BJ (cell line): ENCODE measurements at regions not wholly inside any gene's neighbourhood (a gene's known extent, or its start where the extent isn't known, plus 50 kb on each side); places are given as distances from the start of the nearest gene placed in this dataset.
"Not testable (repeated sequence)": the region's sequence is repeated elsewhere in the genome, so short reads cannot be mapped to it uniquely, and the experiment has no call there.

Source experiments
- CTCF ChIA-PET: fragments of 350-600 bp; formaldehyde crosslinking; extraction: SDS; loops from one replicate; lab custom pipeline; 2021; ENCODE audit warnings: antibody characterized with exemption, inconsistent platforms; lab: Yijun Ruan, JAX
- POLR2A ChIA-PET: fragments of 300-600 bp; sonication (Branson Sonifier 250); formaldehyde crosslinking; extraction: SDS; loops from one replicate; lab custom pipeline; 2021; ENCODE audit warnings: antibody characterized with exemption; lab: Charles Lee
- DNase-seq: peaks from one replicate; pipeline ENCODE4 v3.0.0-alpha.2; 2011; ENCODE audit warnings: low read depth
- H3K27me3 ChIP-seq: 2 replicates; pipeline ENCODE4 v1.6.0; 2011; ENCODE audit warnings: low read length; ENCODE audit not compliant: control insufficient read depth, insufficient read depth
- H3K36me3 ChIP-seq: 2 replicates; pipeline ENCODE4 v1.5.1; 2011; ENCODE audit warnings: low read length; ENCODE audit not compliant: control insufficient read depth, insufficient read depth
- H3K4me3 ChIP-seq: 2 replicates; pipeline ENCODE4 v1.5.1; 2011; ENCODE audit warnings: low read depth, mild to moderate bottlenecking, control low read depth, low read length
- CTCF ChIP-seq: IDR thresholded peaks from 2 replicates; pipeline ENCODE4 v1.5.1; 2011; ENCODE audit warnings: low read depth, mild to moderate bottlenecking, control low read depth, inconsistent platforms, low read length, moderate library complexity; ENCODE audit not compliant: insufficient read depth

GRCh38 chr21:27555996-27556395 lies 589.1 kb upstream of the ADAMTS5 start:
- CTCF ChIA-PET: interaction anchor here (0.6 to 1.5 kb wide), 3 partner anchors 9 to 471 kb away, joined by 3 to 4 read pairs (median 4); no protein-coding TSS in a partner anchor
- no peaks in the 10 kb centered on the region for H3K36me3 ChIP-seq
- POLR2A ChIA-PET: no interaction called here
- no peak for TF ChIP-seq CTCF
- no peak overlapping the region for H3K4me3 ChIP-seq
- H3K27me3 ChIP-seq: no peaks in the 10 kb centered on the region
- no peak for DNase-seq

- Histone ChIP-seq H3K4me3 (no peak overlapping the region), H3K27me3 (no peaks in the 10 kb centered on the region), H3K36me3 (no peaks in the 10 kb centered on the region)
- CTCF ChIA-PET: no interaction called here
- no peak for TF ChIP-seq CTCF
- POLR2A ChIA-PET: no interaction called here
- DNase-seq: no peak
Observed at GRCh38 chr21:27550287-27550686, 583.4 kb upstream of the ADAMTS5 start.

GRCh38 chr21:27548486-27548885 lies 581.6 kb upstream of the ADAMTS5 start:
- POLR2A ChIA-PET: interaction anchor here (0.6 kb wide), 1 partner anchor 606 kb away, joined by 4 read pairs; no protein-coding TSS in a partner anchor
- Histone ChIP-seq H3K27me3 (no peaks in the 10 kb centered on the region), H3K36me3 (no peaks in the 10 kb centered on the region), H3K4me3 (no peak overlapping the region)
- TF ChIP-seq CTCF: no peak
- CTCF ChIA-PET: no interaction called here
- no peak for DNase-seq

- Histone ChIP-seq H3K4me3 (no peak overlapping the region), H3K36me3 (no peaks in the 10 kb centered on the region), H3K27me3 (no peaks in the 10 kb centered on the region)
- ChIA-PET POLR2A (interaction anchor here (0.6 kb wide), 1 partner anchor 24 kb away, joined by 5 read pairs; no protein-coding TSS in a partner anchor), CTCF (interaction anchor here (1.4 kb wide), 1 partner anchor 12 kb away, joined by 3 read pairs; no protein-coding TSS in a partner anchor)
- no peak for TF ChIP-seq CTCF
- no peak for DNase-seq
Observed at GRCh38 chr21:27545754-27546349, 579.0 kb upstream of the ADAMTS5 start.

- DNase-seq, CTCF ChIA-PET, H3K36me3 ChIP-seq, H3K27me3 ChIP-seq, H3K4me3 ChIP-seq, POLR2A ChIA-PET: not testable (repeated sequence)
Observed at GRCh38 chr21:27542126-27542525, 575.2 kb upstream of the ADAMTS5 start.

GRCh38 chr21:27536319-27536718 lies 569.4 kb upstream of the ADAMTS5 start:
- no peak for TF ChIP-seq CTCF
- POLR2A ChIA-PET: no interaction called here
- H3K4me3 ChIP-seq: no peak overlapping the region
- no peaks in the 10 kb centered on the region for H3K36me3 ChIP-seq
- CTCF ChIA-PET: interaction anchor here (0.6 to 1.5 kb wide), 2 partner anchors 145 to 165 kb away, joined by 3 read pairs; no protein-coding TSS in a partner anchor
- H3K27me3 ChIP-seq: no peaks in the 10 kb centered on the region
- no peak for DNase-seq
